Mammary epithelial cell (primary cell): ENCODE measurements at regions not wholly inside any gene's neighbourhood (a gene's known extent, or its start where the extent isn't known, plus 50 kb on each side); places are given as distances from the start of the nearest gene placed in this dataset.

ENCODE experiments used
- EZH2 ChIP-seq: IDR thresholded peaks from 2 replicates; pipeline ENCODE4 v1.6.1; 2012; ENCODE audit warnings: low read length, inconsistent platforms, borderline replicate concordance
- TF ChIP-seq, protein P1 (sequence below), 2 donors: IDR thresholded peaks in 1 of 2; conservative IDR thresholded peaks in 1 of 2; 2 replicates each; pipeline ENCODE4 v1.5.1; 2011 to 2012; ENCODE audit warnings: inconsistent platforms in 2 of 2, low read length in 2 of 2, mild to moderate bottlenecking in 2 of 2, control low read depth in 1 of 2, low read depth in 1 of 2; ENCODE audit not compliant: insufficient read depth in 1 of 2; ENCODE audit errors: extremely low read depth in 1 of 2

DNA sequence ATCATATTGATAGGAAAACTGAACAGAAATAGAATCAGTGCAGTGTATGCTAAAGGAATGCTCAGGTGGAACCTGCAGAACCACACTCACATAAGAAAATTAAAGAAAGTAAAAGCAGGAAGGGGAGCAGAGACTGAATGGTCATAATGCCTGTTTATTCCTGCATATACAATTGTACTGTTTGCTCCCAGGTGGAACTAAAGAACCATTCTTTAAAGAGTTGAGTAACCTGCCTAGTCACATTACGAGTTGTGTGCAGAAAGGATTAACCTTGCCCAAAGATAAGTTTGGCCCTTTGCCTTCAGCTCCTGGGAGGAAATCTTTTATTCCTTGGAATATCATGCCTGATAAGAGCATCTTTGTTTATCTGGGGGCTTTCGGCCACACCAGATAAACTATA is 434.7 kb downstream of the KIF2B start:
- TF ChIP-seq, protein P1, sequence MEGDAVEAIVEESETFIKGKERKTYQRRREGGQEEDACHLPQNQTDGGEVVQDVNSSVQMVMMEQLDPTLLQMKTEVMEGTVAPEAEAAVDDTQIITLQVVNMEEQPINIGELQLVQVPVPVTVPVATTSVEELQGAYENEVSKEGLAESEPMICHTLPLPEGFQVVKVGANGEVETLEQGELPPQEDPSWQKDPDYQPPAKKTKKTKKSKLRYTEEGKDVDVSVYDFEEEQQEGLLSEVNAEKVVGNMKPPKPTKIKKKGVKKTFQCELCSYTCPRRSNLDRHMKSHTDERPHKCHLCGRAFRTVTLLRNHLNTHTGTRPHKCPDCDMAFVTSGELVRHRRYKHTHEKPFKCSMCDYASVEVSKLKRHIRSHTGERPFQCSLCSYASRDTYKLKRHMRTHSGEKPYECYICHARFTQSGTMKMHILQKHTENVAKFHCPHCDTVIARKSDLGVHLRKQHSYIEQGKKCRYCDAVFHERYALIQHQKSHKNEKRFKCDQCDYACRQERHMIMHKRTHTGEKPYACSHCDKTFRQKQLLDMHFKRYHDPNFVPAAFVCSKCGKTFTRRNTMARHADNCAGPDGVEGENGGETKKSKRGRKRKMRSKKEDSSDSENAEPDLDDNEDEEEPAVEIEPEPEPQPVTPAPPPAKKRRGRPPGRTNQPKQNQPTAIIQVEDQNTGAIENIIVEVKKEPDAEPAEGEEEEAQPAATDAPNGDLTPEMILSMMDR (conservative IDR thresholded peaks at IDR 0.05 in 1 of 2, IDR thresholded peaks at IDR 0.05 in 1 of 2; ENCODE audit: extremely low read depth in 1 of 2, insufficient read depth in 1 of 2, low read depth in 1 of 2, low read length in 2 of 2): peak in 1 of 2 donors; percentile 10
- no peak for TF ChIP-seq EZH2
